ENCODE measurements at regions not wholly inside any gene's neighbourhood (a gene's known extent, or its start where the extent isn't known, plus 50 kb on each side); places are given as distances from the start of the nearest gene placed in this dataset.
"Not testable (repeated sequence)": the region's sequence is repeated elsewhere in the genome, so short reads cannot be mapped to it uniquely, and the experiment has no call there.

- Histone ChIP-seq H3K4me1 (replicated peaks in 1 of 2) (peaks cover 0 to 12% of the 10 kb centered on the region in 2 donors), H3K36me3 (replicated peaks in 1 of 2) (no peaks in the 10 kb centered on the region), H3K27me3 (no peaks in the 10 kb centered on the region), H3K4me3 (no peak overlapping the region), H3K27ac (peak overlapping the region in 2 of 5 donors; percentile 17 to 44), H3K9me3 (replicated peaks in 1 of 3) (no peaks in the 10 kb centered on the region)
- intact Hi-C loops (cut with DNase I) = no loop called here
- 53 to 70% (median 63%) methylated on average over 13 to 30 of the region's 30 CpGs for WGBS, 4 donors
- TF ChIP-seq, protein P1, sequence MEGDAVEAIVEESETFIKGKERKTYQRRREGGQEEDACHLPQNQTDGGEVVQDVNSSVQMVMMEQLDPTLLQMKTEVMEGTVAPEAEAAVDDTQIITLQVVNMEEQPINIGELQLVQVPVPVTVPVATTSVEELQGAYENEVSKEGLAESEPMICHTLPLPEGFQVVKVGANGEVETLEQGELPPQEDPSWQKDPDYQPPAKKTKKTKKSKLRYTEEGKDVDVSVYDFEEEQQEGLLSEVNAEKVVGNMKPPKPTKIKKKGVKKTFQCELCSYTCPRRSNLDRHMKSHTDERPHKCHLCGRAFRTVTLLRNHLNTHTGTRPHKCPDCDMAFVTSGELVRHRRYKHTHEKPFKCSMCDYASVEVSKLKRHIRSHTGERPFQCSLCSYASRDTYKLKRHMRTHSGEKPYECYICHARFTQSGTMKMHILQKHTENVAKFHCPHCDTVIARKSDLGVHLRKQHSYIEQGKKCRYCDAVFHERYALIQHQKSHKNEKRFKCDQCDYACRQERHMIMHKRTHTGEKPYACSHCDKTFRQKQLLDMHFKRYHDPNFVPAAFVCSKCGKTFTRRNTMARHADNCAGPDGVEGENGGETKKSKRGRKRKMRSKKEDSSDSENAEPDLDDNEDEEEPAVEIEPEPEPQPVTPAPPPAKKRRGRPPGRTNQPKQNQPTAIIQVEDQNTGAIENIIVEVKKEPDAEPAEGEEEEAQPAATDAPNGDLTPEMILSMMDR (IDR thresholded peaks at IDR 0.05) = no peak
- no peak for TF ChIP-seq POLR2A (IDR thresholded peaks at IDR 0.05)
- no peak for DNase-seq
Measured at GRCh38 chr16:85448557-85449190, 164.4 kb upstream of the GSE1 start.

GRCh38 chr16:85449191-85449884, 163.8 kb upstream of the GSE1 start:
- peaks cover 0 to 12% of the 10 kb centered on the region in 2 donors for H3K4me1 ChIP-seq (replicated peaks in 1 of 2)
- WGBS, 4 donors = 85 to 92% (median 87%) methylated on average over 14 to 20 of the region's 20 CpGs
- intact Hi-C loops (cut with DNase I) = no loop called here

DNA sequence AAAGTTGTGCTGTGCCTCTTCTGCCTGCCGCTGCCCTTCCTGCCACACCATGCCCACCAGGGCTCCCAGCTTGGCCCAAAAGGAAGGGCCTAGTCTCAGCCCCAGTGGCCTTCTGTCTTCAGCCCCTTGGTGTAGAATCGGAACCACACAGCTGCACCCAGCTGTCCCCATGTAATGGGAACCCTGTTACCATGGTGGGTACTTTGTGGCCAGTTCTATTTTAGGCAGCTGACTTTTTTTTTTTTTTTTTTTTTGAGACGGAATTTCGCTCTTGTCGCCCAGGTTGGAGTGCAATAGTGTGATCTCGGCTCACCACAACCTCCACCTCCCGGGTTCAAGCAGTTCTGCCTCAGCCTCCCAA, 163.3 kb upstream of the GSE1 start:
- Histone ChIP-seq H3K27me3 (no peaks in the 10 kb centered on the region), H3K36me3 (replicated peaks in 1 of 2) (no peaks in the 10 kb centered on the region), H3K27ac (no peak overlapping the region), H3K4me3 (no peak overlapping the region), H3K4me1 (replicated peaks in 1 of 2) (peaks cover 0 to 12% of the 10 kb centered on the region in 2 donors), H3K9me3 (replicated peaks in 1 of 3) (no peaks in the 10 kb centered on the region)
- 66 to 78% (median 76%) methylated on average over 5 to 7 of the region's 7 CpGs for WGBS, 4 donors
- intact Hi-C loops (cut with DNase I) = no loop called here
- TF ChIP-seq, protein P1 (IDR thresholded peaks at IDR 0.05) = no peak
- TF ChIP-seq POLR2A (IDR thresholded peaks at IDR 0.05) = no peak
- DNase-seq = no peak

More at GRCh38 chr16:85449191-85449884, 163.8 kb upstream of the GSE1 start:
- Histone ChIP-seq H3K36me3 (replicated peaks in 1 of 2) (no peaks in the 10 kb centered on the region), H3K4me3 (no peak overlapping the region), H3K27ac (peak overlapping the region in 1 of 5 donors; percentile 44), H3K27me3 (no peaks in the 10 kb centered on the region), H3K9me3 (replicated peaks in 1 of 3) (no peaks in the 10 kb centered on the region)
- DNase-seq = no peak
- TF ChIP-seq, protein P1 (IDR thresholded peaks at IDR 0.05) = no peak
- TF ChIP-seq POLR2A (IDR thresholded peaks at IDR 0.05) = no peak

- H3K27me3 ChIP-seq; DNase-seq; H3K4me3 ChIP-seq; H3K9me3 ChIP-seq (replicated peaks in 1 of 3); H3K36me3 ChIP-seq (replicated peaks in 1 of 2); intact Hi-C loops (cut with DNase I); H3K27ac ChIP-seq: not testable (repeated sequence)
- H3K4me1 ChIP-seq (replicated peaks in 1 of 2) = peaks cover 0 to 12% of the 10 kb centered on the region in 2 donors
- WGBS, 4 donors = 85 to 98% (median 94%) methylated on average over 7 to 9 of the region's 11 CpGs
Measured at GRCh38 chr16:85451142-85451541, 162.0 kb upstream of the GSE1 start.
